ENCODE measurements at regions not wholly inside any gene's neighbourhood (a gene's known extent, or its start where the extent isn't known, plus 50 kb on each side); places are given as distances from the start of the nearest gene placed in this dataset.

GRCh38 chr3:151620071-151620470 lies 113.7 kb upstream of the AADACL2 start:
- TF ChIP-seq POLR2A (IDR thresholded peaks at IDR 0.05) (no peak), CTCF (IDR thresholded peaks at IDR 0.05) (no peak)

All from uterus (tissue), 2 donors.